OCI-LY7 (cell line): ENCODE measurements at regions not wholly inside any gene's neighbourhood (a gene's known extent, or its start where the extent isn't known, plus 50 kb on each side); places are given as distances from the start of the nearest gene placed in this dataset.

Experiments
- BruUV-seq: library from RNA; stranded (reverse); fragments of 400-500 nt; replicated peaks from 2 replicates; lab custom pipeline; 2021; lab: Mats Ljungman, UMichigan
- CTCF ChIA-PET: fragments of 300-600 bp; sonication (Branson Sonifier 250); formaldehyde crosslinking; loops from one replicate; lab custom pipeline; 2022; ENCODE audit warnings: antibody characterized with exemption; ENCODE audit not compliant: unreplicated experiment; lab: Charles Lee
- POLR2A ChIA-PET: fragments of 300-600 bp; sonication (Branson Sonifier 250); formaldehyde crosslinking; loops from one replicate; lab custom pipeline; 2022; ENCODE audit warnings: antibody characterized with exemption; lab: Charles Lee
- DNase-seq: peaks from one replicate; pipeline ENCODE4 v3.0.0-alpha.2; 2015; ENCODE audit warnings: low spot score
- H2AFZ ChIP-seq: fragments of 200-600 bp; sonication (generic), shearing (Covaris generic); 2 replicates; pipeline ENCODE4 v1.6.1; 2014; ENCODE audit warnings: mild to moderate bottlenecking, antibody characterized with exemption, low read length, moderate library complexity
- H3K27ac ChIP-seq: fragments of 200-600 bp; sonication (generic); 2 replicates; pipeline ENCODE4 v1.5.1; 2014; ENCODE audit warnings: mixed run types, low read depth, mild to moderate bottlenecking, moderate library complexity, low read length, inconsistent platforms; ENCODE audit not compliant: poor library complexity, severe bottlenecking
- H3K36me3 ChIP-seq: fragments of 200-600 bp; sonication (generic); 2 replicates; pipeline ENCODE4 v1.6.1; 2014; ENCODE audit warnings: mild to moderate bottlenecking, antibody characterized with exemption, low read length, moderate library complexity, mixed read lengths; ENCODE audit not compliant: insufficient read depth
- H3K4me1 ChIP-seq: fragments of 200-600 bp; sonication (generic); 2 replicates; pipeline ENCODE4 v1.5.1; 2014; ENCODE audit warnings: mild to moderate bottlenecking, low read length; ENCODE audit not compliant: insufficient read depth, poor library complexity, severe bottlenecking
- H3K4me2 ChIP-seq: fragments of 200-600 bp; sonication (generic); 2 replicates; pipeline ENCODE4 v1.6.1; 2014; ENCODE audit warnings: mild to moderate bottlenecking, low read length
- H3K4me3 ChIP-seq: fragments of 200-600 bp; sonication (generic); 2 replicates; pipeline ENCODE4 v1.5.1; 2014; ENCODE audit warnings: mild to moderate bottlenecking, low read depth, low read length; ENCODE audit not compliant: poor library complexity, severe bottlenecking
- H3K79me2 ChIP-seq: fragments of 200-600 bp; sonication (generic); 2 replicates; pipeline ENCODE4 v1.6.1; 2016; ENCODE audit warnings: low read depth, mild to moderate bottlenecking, low read length, moderate library complexity, mixed read lengths; ENCODE audit not compliant: insufficient read depth
- H3K9me2 ChIP-seq: fragments of 200-600 bp; sonication (generic); 2 replicates; pipeline ENCODE4 v1.6.1; 2016; ENCODE audit warnings: mild to moderate bottlenecking, low read length, mixed read lengths; ENCODE audit not compliant: insufficient read depth
- H3K9me3 ChIP-seq: fragments of 200-600 bp; sonication (generic); 2 replicates; pipeline ENCODE4 v1.6.1; 2014; ENCODE audit warnings: mild to moderate bottlenecking, mixed run types, low read length, mixed read lengths
- H4K20me1 ChIP-seq: fragments of 200-600 bp; sonication (generic); 2 replicates; pipeline ENCODE4 v1.6.1; 2014; ENCODE audit warnings: mild to moderate bottlenecking, antibody characterized with exemption, low read length, moderate library complexity, mixed read lengths; ENCODE audit not compliant: insufficient read depth
- CTCF ChIP-seq: fragments of 200-600 bp; sonication (generic); conservative IDR thresholded peaks from 2 replicates; pipeline ENCODE4 v1.5.1; 2014; ENCODE audit warnings: mild to moderate bottlenecking, antibody characterized with exemption, low read length, moderate library complexity, mixed read lengths
- EZH2phosphoT487 ChIP-seq: fragments of 200-600 bp; sonication (generic); IDR thresholded peaks from 2 replicates; pipeline ENCODE4 v1.6.1; 2018; ENCODE audit warnings: low read depth, borderline replicate concordance, mild to moderate bottlenecking, mixed run types, antibody characterized with exemption, low read length, moderate library complexity, mixed read lengths
- intact Hi-C: fragments of 100-400 bp; cut with micrococcal nuclease; formaldehyde crosslinking; loops from one replicate; pipeline ENCODE4 v1.10.0; 2022; ENCODE audit not compliant: unreplicated experiment

- intact Hi-C loops: no loop called here
- Histone ChIP-seq H3K9me2 (no peaks in the 10 kb centered on the region), H3K4me2 (no peak overlapping the region), H3K27ac (no peak overlapping the region), H3K79me2 (no peaks in the 10 kb centered on the region), H2AFZ (no peak overlapping the region), H4K20me1 (no peaks in the 10 kb centered on the region), H3K36me3 (no peaks in the 10 kb centered on the region), H3K4me1 (peaks cover 14% of the 10 kb centered on the region), H3K9me3 (no peaks in the 10 kb centered on the region), H3K4me3 (no peak overlapping the region)
- no peak for DNase-seq
- ChIA-PET POLR2A (interaction anchor here (1.0 kb wide), 1 partner anchor 19 kb away, joined by 3 read pairs; no protein-coding TSS in a partner anchor), CTCF (no interaction called here)
- no peak for TF ChIP-seq CTCF
- TF ChIP-seq EZH2phosphoT487: no peak
- no TSS peak for BruUV-seq
Observed at GRCh38 chr10:3660753-3661152, 124.3 kb downstream of the KLF6 start.

DNA sequence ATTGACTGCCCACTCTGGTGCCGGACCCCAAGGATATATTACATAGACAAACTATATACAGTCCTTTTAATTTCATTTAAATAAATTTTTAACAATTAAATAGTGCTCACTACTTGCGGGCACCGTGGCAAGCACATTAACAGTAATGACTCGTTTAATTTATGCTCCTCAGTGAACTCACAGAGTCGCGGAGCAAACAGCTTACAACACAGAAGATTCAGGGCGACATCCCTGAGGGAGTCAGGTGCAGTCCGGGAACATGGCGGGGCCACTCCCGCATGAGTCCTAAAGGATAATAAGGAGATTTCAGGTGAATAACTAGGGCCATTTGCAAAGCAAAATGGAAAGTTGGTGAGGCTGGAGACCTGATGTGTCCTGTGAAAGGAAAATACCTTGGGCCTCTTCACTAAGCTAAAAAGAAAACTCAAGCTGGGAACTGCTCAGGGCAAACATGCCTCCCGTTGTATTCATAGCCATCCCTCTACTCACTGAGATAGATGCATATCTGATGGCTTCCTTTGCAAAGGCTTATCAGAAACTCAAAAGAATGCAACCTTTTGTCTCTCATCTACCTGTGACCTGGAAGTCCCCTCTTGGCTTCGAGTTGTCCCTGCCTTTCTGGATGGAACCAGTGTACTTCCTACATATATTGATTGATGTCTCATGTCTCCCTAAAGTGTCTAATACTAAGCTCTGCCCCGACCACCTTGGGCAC is 125.6 kb downstream of the KLF6 start:
- ChIA-PET CTCF (no interaction called here), POLR2A (interaction anchor here (0.5 to 1.4 kb wide), 5 partner anchors 19 to 347 kb away, joined by 3 to 9 read pairs (median 4); no protein-coding TSS in a partner anchor)
- no peak overlapping the region for H3K4me2 ChIP-seq
- no peaks in the 10 kb centered on the region for H3K9me2 ChIP-seq
- H2AFZ ChIP-seq: no peak overlapping the region
- intact Hi-C loops: no loop called here
- no peaks in the 10 kb centered on the region for H3K9me3 ChIP-seq
- no peak for DNase-seq
- BruUV-seq: no TSS peak
- TF ChIP-seq CTCF: no peak
- TF ChIP-seq EZH2phosphoT487: no peak
- no peaks in the 10 kb centered on the region for H3K36me3 ChIP-seq
- H4K20me1 ChIP-seq: no peaks in the 10 kb centered on the region
- no peak overlapping the region for H3K27ac ChIP-seq
- no peak overlapping the region for H3K4me3 ChIP-seq
- H3K79me2 ChIP-seq: no peaks in the 10 kb centered on the region
- peaks cover 28% of the 10 kb centered on the region for H3K4me1 ChIP-seq

GRCh38 chr10:3658766-3659165 is 126.2 kb downstream of the KLF6 start:
- Histone ChIP-seq H3K27ac (no peak overlapping the region), H4K20me1 (no peaks in the 10 kb centered on the region), H3K79me2 (no peaks in the 10 kb centered on the region), H3K9me2 (no peaks in the 10 kb centered on the region), H2AFZ (no peak overlapping the region), H3K4me2 (no peak overlapping the region), H3K9me3 (no peaks in the 10 kb centered on the region), H3K36me3 (no peaks in the 10 kb centered on the region), H3K4me1 (peaks cover 29% of the 10 kb centered on the region), H3K4me3 (no peak overlapping the region)
- DNase-seq: no peak
- no TSS peak for BruUV-seq
- POLR2A ChIA-PET: interaction anchor here (0.6 to 1.4 kb wide), 2 partner anchors 31 to 348 kb away, joined by 4 read pairs; no protein-coding TSS in a partner anchor
- intact Hi-C loops: no loop called here
- CTCF ChIA-PET: no interaction called here
- no peak for TF ChIP-seq EZH2phosphoT487
- no peak for TF ChIP-seq CTCF
